ENCODE measurements at regions not wholly inside any gene's neighbourhood (a gene's known extent, or its start where the extent isn't known, plus 50 kb on each side); places are given as distances from the start of the nearest gene placed in this dataset.

DNA sequence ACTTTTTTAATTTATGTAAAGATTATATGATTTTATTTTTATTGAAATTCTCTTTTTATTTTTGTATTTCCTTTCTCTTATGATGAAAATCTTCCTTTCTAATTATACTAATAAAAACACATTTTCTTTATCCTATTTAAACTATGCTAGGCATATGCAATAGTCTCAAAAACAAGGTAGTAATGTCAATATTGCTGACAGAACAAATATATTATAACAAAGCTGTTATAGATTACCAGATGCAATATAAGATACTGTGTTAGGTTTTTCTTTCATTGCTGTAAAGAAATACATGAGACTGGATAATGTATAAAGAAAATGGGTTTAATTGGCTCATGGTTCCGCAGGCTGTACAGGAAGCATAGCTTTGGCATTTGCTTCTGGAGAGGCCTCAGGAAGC, 631.2 kb upstream of the SOX11 start:
- H4K8ac ChIP-seq (ENCODE audit: low read depth, low read length): no peak overlapping the region
- peaks cover 0 to 4% of the 10 kb centered on the region in 2 donors for H3K4me1 ChIP-seq (ENCODE audit: control insufficient read depth in 2 of 2, insufficient read depth in 1 of 2, low read depth in 1 of 2, low read length in 2 of 2)
- H3K36me3 ChIP-seq (replicated peaks in 1 of 2; ENCODE audit: control insufficient read depth in 2 of 2, insufficient read depth in 2 of 2, low read length in 2 of 2): no peaks in the 10 kb centered on the region
- no peak overlapping the region for H2AFZ ChIP-seq (ENCODE audit: low read length)
- no peaks in the 10 kb centered on the region for H3K9me3 ChIP-seq (replicated peaks in 1 of 2; ENCODE audit: control insufficient read depth in 2 of 2, insufficient read depth in 1 of 2, low read depth in 1 of 2, low read length in 2 of 2)
- no peak overlapping the region for H2BK5ac ChIP-seq (ENCODE audit: low read length)
- H3K9ac ChIP-seq (ENCODE audit: low read depth, low read length, poor library complexity): no peak overlapping the region
- H2BK15ac ChIP-seq (ENCODE audit: low read length): no peak overlapping the region
- no peak overlapping the region for H3K27ac ChIP-seq (replicated peaks; ENCODE audit: low read length)
- no peak overlapping the region for H4K91ac ChIP-seq (ENCODE audit: low read depth, low read length, poor library complexity)
- no peak overlapping the region for H2AK5ac ChIP-seq (ENCODE audit: low read depth, low read length)
- H3K4me2 ChIP-seq (ENCODE audit: insufficient read depth, low read length, poor library complexity, severe bottlenecking): no peak overlapping the region
- WGBS, 2 donors (ENCODE audit: extremely low coverage in 2 of 2, insufficient read length in 2 of 2, insufficient replicate concordance in 1 of 2): no CpG with 5 or more reads among the region's 1 CpG
- no peak overlapping the region for H3K4ac ChIP-seq (ENCODE audit: low read length)
- H2BK120ac ChIP-seq (ENCODE audit: low read depth, low read length): no peak overlapping the region
- no peak overlapping the region for H3K4me3 ChIP-seq (ENCODE audit: low read length in 2 of 2)
- H3K14ac ChIP-seq (ENCODE audit: low read length): no peak overlapping the region
- DNase-seq (ENCODE audit: low spot score): no peak
- no peak overlapping the region for H3K23ac ChIP-seq (ENCODE audit: low read depth, low read length, poor library complexity)
- no peak overlapping the region for H3K18ac ChIP-seq (ENCODE audit: low read length)
- H2BK12ac ChIP-seq (ENCODE audit: low read length): no peak overlapping the region
- no peaks in the 10 kb centered on the region for H3K27me3 ChIP-seq (ENCODE audit: control insufficient read depth in 3 of 3, insufficient read depth in 3 of 3, low read depth in 1 of 3, low read length in 3 of 3)
- no peaks in the 10 kb centered on the region for H3K79me1 ChIP-seq (ENCODE audit: low read depth, low read length)

DNA sequence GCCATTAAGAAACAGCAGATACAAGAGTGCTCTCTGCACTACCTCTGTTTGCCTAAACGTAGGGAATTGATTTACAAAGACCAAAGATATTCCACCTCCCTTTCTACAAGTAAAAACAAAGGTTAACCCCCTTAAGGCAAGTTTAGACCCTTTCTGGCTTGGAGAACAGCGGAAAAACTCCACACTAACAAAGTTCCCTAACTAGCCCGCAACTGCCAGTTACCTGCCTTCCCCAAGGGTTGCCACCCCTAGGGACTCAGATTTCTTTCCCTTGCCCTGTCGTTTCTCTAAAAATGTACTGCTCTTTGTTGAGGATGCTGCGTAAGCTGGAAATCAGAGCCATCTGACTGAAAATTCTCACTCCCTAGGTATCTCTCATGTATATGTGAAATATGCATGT, 627.5 kb upstream of the SOX11 start:
- Histone ChIP-seq H3K36me3 (replicated peaks in 1 of 2; ENCODE audit: control insufficient read depth in 2 of 2, insufficient read depth in 2 of 2, low read length in 2 of 2) (no peaks in the 10 kb centered on the region), H3K4me3 (ENCODE audit: low read length in 2 of 2) (no peak overlapping the region), H3K4me2 (ENCODE audit: insufficient read depth, low read length, poor library complexity, severe bottlenecking) (no peak overlapping the region), H3K79me1 (ENCODE audit: low read depth, low read length) (no peaks in the 10 kb centered on the region), H3K4me1 (ENCODE audit: control insufficient read depth in 2 of 2, insufficient read depth in 1 of 2, low read depth in 1 of 2, low read length in 2 of 2) (no peaks in the 10 kb centered on the region), H3K23ac (ENCODE audit: low read depth, low read length, poor library complexity) (no peak overlapping the region), H3K9me3 (replicated peaks in 1 of 2; ENCODE audit: control insufficient read depth in 2 of 2, insufficient read depth in 1 of 2, low read depth in 1 of 2, low read length in 2 of 2) (no peaks in the 10 kb centered on the region), H2BK15ac (ENCODE audit: low read length) (no peak overlapping the region), H3K27me3 (ENCODE audit: control insufficient read depth in 3 of 3, insufficient read depth in 3 of 3, low read depth in 1 of 3, low read length in 3 of 3) (no peaks in the 10 kb centered on the region), H3K27ac (replicated peaks; ENCODE audit: low read length) (no peak overlapping the region), H3K4ac (ENCODE audit: low read length) (no peak overlapping the region), H4K8ac (ENCODE audit: low read depth, low read length) (no peak overlapping the region), H4K91ac (ENCODE audit: low read depth, low read length, poor library complexity) (no peak overlapping the region), H2BK12ac (ENCODE audit: low read length) (no peak overlapping the region), H3K14ac (ENCODE audit: low read length) (no peak overlapping the region), H3K18ac (ENCODE audit: low read length) (no peak overlapping the region), H3K9ac (ENCODE audit: low read depth, low read length, poor library complexity) (no peak overlapping the region), H2AK5ac (ENCODE audit: low read depth, low read length) (no peak overlapping the region), H2BK120ac (ENCODE audit: low read depth, low read length) (no peak overlapping the region), H2AFZ (ENCODE audit: low read length) (no peak overlapping the region), H2BK5ac (ENCODE audit: low read length) (no peak overlapping the region)
- DNase-seq (ENCODE audit: low spot score): no peak
- WGBS, 2 donors (ENCODE audit: extremely low coverage in 2 of 2, insufficient read length in 2 of 2, insufficient replicate concordance in 1 of 2): no CpG with 5 or more reads among the region's 5 CpGs

DNA sequence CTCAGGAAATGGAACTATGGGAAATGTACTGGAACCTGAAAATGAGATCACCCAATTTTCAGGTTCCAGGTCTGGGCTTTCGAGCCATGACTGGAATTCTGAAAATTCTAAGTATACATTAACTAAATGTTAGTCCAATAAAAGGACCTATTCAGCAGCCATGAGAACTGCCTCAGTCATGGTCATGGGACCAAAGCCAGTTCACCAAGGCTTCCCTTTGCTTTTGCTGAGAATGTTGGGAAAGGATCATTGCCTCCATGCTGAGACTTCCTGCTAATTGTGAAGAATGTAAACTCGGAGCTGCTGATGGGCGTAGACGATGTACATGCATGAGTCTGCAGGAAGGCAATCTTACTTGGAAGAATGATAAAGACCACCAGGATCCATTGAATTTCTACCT, 624.4 kb upstream of the SOX11 start:
- Histone ChIP-seq H2BK120ac (ENCODE audit: low read depth, low read length) (no peak overlapping the region), H3K36me3 (replicated peaks in 1 of 2; ENCODE audit: control insufficient read depth in 2 of 2, insufficient read depth in 2 of 2, low read length in 2 of 2) (no peaks in the 10 kb centered on the region), H3K4me1 (ENCODE audit: control insufficient read depth in 2 of 2, insufficient read depth in 1 of 2, low read depth in 1 of 2, low read length in 2 of 2) (peaks cover 0 to 7% of the 10 kb centered on the region in 2 donors), H3K4me2 (ENCODE audit: insufficient read depth, low read length, poor library complexity, severe bottlenecking) (no peak overlapping the region), H3K27ac (replicated peaks; ENCODE audit: low read length) (no peak overlapping the region), H3K79me1 (ENCODE audit: low read depth, low read length) (no peaks in the 10 kb centered on the region), H3K14ac (ENCODE audit: low read length) (no peak overlapping the region), H3K4ac (ENCODE audit: low read length) (no peak overlapping the region), H4K8ac (ENCODE audit: low read depth, low read length) (no peak overlapping the region), H4K91ac (ENCODE audit: low read depth, low read length, poor library complexity) (no peak overlapping the region), H2AK5ac (ENCODE audit: low read depth, low read length) (no peak overlapping the region), H2BK12ac (ENCODE audit: low read length) (no peak overlapping the region), H3K23ac (ENCODE audit: low read depth, low read length, poor library complexity) (no peak overlapping the region), H2BK5ac (ENCODE audit: low read length) (no peak overlapping the region), H3K4me3 (ENCODE audit: low read length in 2 of 2) (no peak overlapping the region), H3K9me3 (replicated peaks in 1 of 2; ENCODE audit: control insufficient read depth in 2 of 2, insufficient read depth in 1 of 2, low read depth in 1 of 2, low read length in 2 of 2) (no peaks in the 10 kb centered on the region), H3K9ac (ENCODE audit: low read depth, low read length, poor library complexity) (no peak overlapping the region), H2AFZ (ENCODE audit: low read length) (no peak overlapping the region), H2BK15ac (ENCODE audit: low read length) (no peak overlapping the region), H3K27me3 (ENCODE audit: control insufficient read depth in 3 of 3, insufficient read depth in 3 of 3, low read depth in 1 of 3, low read length in 3 of 3) (no peaks in the 10 kb centered on the region), H3K18ac (ENCODE audit: low read length) (no peak overlapping the region)
- DNase-seq (ENCODE audit: low spot score): no peak
- WGBS, 2 donors (ENCODE audit: extremely low coverage in 2 of 2, insufficient read length in 2 of 2, insufficient replicate concordance in 1 of 2): no CpG with 5 or more reads among the region's 4 CpGs

DNA sequence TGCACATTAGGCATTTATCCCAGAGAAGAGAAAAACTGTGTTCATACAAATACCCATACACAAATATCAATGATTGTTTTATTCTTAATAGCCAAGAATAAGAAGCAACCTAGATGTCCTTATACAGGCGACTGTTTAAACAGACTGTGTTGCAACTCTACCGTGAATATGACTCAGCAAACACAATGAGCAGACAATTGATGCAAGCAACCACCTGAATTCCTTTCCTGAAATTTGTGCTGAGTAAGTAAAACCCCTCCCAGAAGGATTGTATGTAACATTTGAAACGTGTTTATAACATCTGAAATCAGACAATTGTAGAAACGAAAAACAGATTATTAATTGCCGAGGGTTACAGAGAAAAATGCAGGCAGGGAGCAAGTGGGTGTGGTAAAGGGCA, 621.9 kb upstream of the SOX11 start:
- WGBS, 2 donors (ENCODE audit: extremely low coverage in 2 of 2, insufficient read length in 2 of 2, insufficient replicate concordance in 1 of 2): no CpG with 5 or more reads among the region's 5 CpGs
- H3K9ac ChIP-seq (ENCODE audit: low read depth, low read length, poor library complexity): no peak overlapping the region
- no peak overlapping the region for H4K8ac ChIP-seq (ENCODE audit: low read depth, low read length)
- H2BK120ac ChIP-seq (ENCODE audit: low read depth, low read length): no peak overlapping the region
- H2BK15ac ChIP-seq (ENCODE audit: low read length): no peak overlapping the region
- H3K18ac ChIP-seq (ENCODE audit: low read length): no peak overlapping the region
- H3K79me1 ChIP-seq (ENCODE audit: low read depth, low read length): no peaks in the 10 kb centered on the region
- no peaks in the 10 kb centered on the region for H3K36me3 ChIP-seq (replicated peaks in 1 of 2; ENCODE audit: control insufficient read depth in 2 of 2, insufficient read depth in 2 of 2, low read length in 2 of 2)
- H3K27me3 ChIP-seq (ENCODE audit: control insufficient read depth in 3 of 3, insufficient read depth in 3 of 3, low read depth in 1 of 3, low read length in 3 of 3): no peaks in the 10 kb centered on the region
- H3K4ac ChIP-seq (ENCODE audit: low read length): no peak overlapping the region
- no peak overlapping the region for H2AFZ ChIP-seq (ENCODE audit: low read length)
- H3K9me3 ChIP-seq (replicated peaks in 1 of 2; ENCODE audit: control insufficient read depth in 2 of 2, insufficient read depth in 1 of 2, low read depth in 1 of 2, low read length in 2 of 2): no peaks in the 10 kb centered on the region
- H3K23ac ChIP-seq (ENCODE audit: low read depth, low read length, poor library complexity): no peak overlapping the region
- no peak overlapping the region for H3K14ac ChIP-seq (ENCODE audit: low read length)
- H2AK5ac ChIP-seq (ENCODE audit: low read depth, low read length): no peak overlapping the region
- no peak for DNase-seq (ENCODE audit: low spot score)
- no peak overlapping the region for H2BK12ac ChIP-seq (ENCODE audit: low read length)
- H4K91ac ChIP-seq (ENCODE audit: low read depth, low read length, poor library complexity): no peak overlapping the region
- no peak overlapping the region for H3K4me2 ChIP-seq (ENCODE audit: insufficient read depth, low read length, poor library complexity, severe bottlenecking)
- H3K4me1 ChIP-seq (ENCODE audit: control insufficient read depth in 2 of 2, insufficient read depth in 1 of 2, low read depth in 1 of 2, low read length in 2 of 2): peaks cover 0 to 7% of the 10 kb centered on the region in 2 donors
- H3K27ac ChIP-seq (replicated peaks; ENCODE audit: low read length): no peak overlapping the region
- H3K4me3 ChIP-seq (ENCODE audit: low read length in 2 of 2): no peak overlapping the region
- H2BK5ac ChIP-seq (ENCODE audit: low read length): no peak overlapping the region
